Astrocyte (in vitro differentiated cells and primary cell): ENCODE measurements at regions not wholly inside any gene's neighbourhood (a gene's known extent, or its start where the extent isn't known, plus 50 kb on each side); places are given as distances from the start of the nearest gene placed in this dataset.

ENCODE experiments used
- DNase-seq: peaks from one replicate; pipeline ENCODE4 v3.0.0-alpha.2; 2010; ENCODE audit warnings: low read depth
- FAIRE-seq: peaks from 2 replicates; lab custom pipeline; 2011; peaks lifted over from hg19 to GRCh38; lab: Jason Lieb, UNC
- H2AFZ ChIP-seq: 2 replicates; pipeline ENCODE4 v1.6.0; 2012; ENCODE audit warnings: low read depth, low read length, inconsistent platforms
- H3K27ac ChIP-seq: 2 replicates; pipeline ENCODE4 v1.5.1; 2011; ENCODE audit warnings: low read depth, low read length, inconsistent platforms
- H3K27me3 ChIP-seq: 2 replicates; pipeline ENCODE4 v1.6.0; 2011; ENCODE audit warnings: low read length, inconsistent platforms; ENCODE audit not compliant: insufficient read depth
- H3K36me3 ChIP-seq: 2 replicates; pipeline ENCODE4 v1.5.1; 2011; ENCODE audit warnings: low read length, inconsistent platforms; ENCODE audit not compliant: insufficient read depth
- H3K4me1 ChIP-seq: 2 replicates; pipeline ENCODE4 v1.5.1; 2011; ENCODE audit warnings: low read length, inconsistent platforms; ENCODE audit not compliant: insufficient read depth
- H3K4me2 ChIP-seq: 2 replicates; pipeline ENCODE4 v1.6.0; 2012; ENCODE audit warnings: low read length, inconsistent platforms
- H3K4me3 ChIP-seq: 2 replicates; pipeline ENCODE4 v1.5.1; 2011; ENCODE audit warnings: low read depth, mild to moderate bottlenecking, low read length, inconsistent platforms; ENCODE audit not compliant: insufficient read depth
- H3K79me2 ChIP-seq: 2 replicates; pipeline ENCODE4 v1.6.0; 2012; ENCODE audit warnings: mild to moderate bottlenecking, low read length, inconsistent platforms; ENCODE audit not compliant: insufficient read depth
- H3K9ac ChIP-seq: 2 replicates; pipeline ENCODE4 v1.6.0; 2012; ENCODE audit warnings: mild to moderate bottlenecking, low read length, inconsistent platforms
- H3K9me3 ChIP-seq: 2 replicates; pipeline ENCODE4 v1.5.1; 2012; ENCODE audit warnings: low read depth, mild to moderate bottlenecking, low read length, inconsistent platforms; ENCODE audit not compliant: insufficient read depth
- H4K20me1 ChIP-seq: 2 replicates; pipeline ENCODE4 v1.6.0; 2012; ENCODE audit warnings: low read length, inconsistent platforms; ENCODE audit not compliant: insufficient read depth
- H3K27ac Mint-ChIP-seq: one replicate; pipeline ENCODE4 v1.8.0; 2021; ENCODE audit warnings: mild to moderate bottlenecking, mixed read lengths; ENCODE audit not compliant: unreplicated experiment
- H3K27me3 Mint-ChIP-seq: one replicate; pipeline ENCODE4 v1.8.0; 2021; ENCODE audit warnings: low read depth, mixed read lengths; ENCODE audit not compliant: unreplicated experiment
- H3K36me3 Mint-ChIP-seq: one replicate; pipeline ENCODE4 v1.8.0; 2021; ENCODE audit warnings: low read depth, mixed read lengths; ENCODE audit not compliant: unreplicated experiment
- H3K4me1 Mint-ChIP-seq: one replicate; pipeline ENCODE4 v1.8.0; 2021; ENCODE audit warnings: low read depth, mixed read lengths; ENCODE audit not compliant: unreplicated experiment
- H3K4me3 Mint-ChIP-seq: one replicate; pipeline ENCODE4 v1.8.0; 2021; ENCODE audit warnings: mild to moderate bottlenecking, moderate library complexity, mixed read lengths; ENCODE audit not compliant: unreplicated experiment
- H3K9me3 Mint-ChIP-seq: one replicate; pipeline ENCODE4 v1.8.0; 2021; ENCODE audit warnings: mild to moderate bottlenecking, mixed read lengths; ENCODE audit not compliant: unreplicated experiment
- CTCF ChIP-seq: IDR thresholded peaks from 2 replicates; pipeline ENCODE4 v1.5.1; 2011; ENCODE audit warnings: low read depth, mild to moderate bottlenecking, inconsistent platforms, low read length, moderate library complexity; ENCODE audit not compliant: insufficient read depth
- EZH2 ChIP-seq: IDR thresholded peaks from 2 replicates; pipeline ENCODE4 v1.6.1; 2012; ENCODE audit warnings: mild to moderate bottlenecking, low read length, inconsistent platforms; ENCODE audit not compliant: insufficient read depth

GRCh38 chr2:199558156-199558555 is 100.4 kb upstream of the SATB2 start:
- H3K27me3 Mint-ChIP-seq: no peaks in the 10 kb centered on the region

GRCh38 chr2:199556527-199557285 is 99.0 kb upstream of the SATB2 start:
- TF ChIP-seq CTCF (no peak), EZH2 (no peak)
- DNase-seq (no peak), FAIRE-seq (no peak)
- H3K4me1 Mint-ChIP-seq: no peaks in the 10 kb centered on the region
- H3K36me3 Mint-ChIP-seq: no peaks in the 10 kb centered on the region
- no peak overlapping the region for H3K27ac Mint-ChIP-seq
- H3K36me3 ChIP-seq: no peaks in the 10 kb centered on the region
- no peak overlapping the region for H3K4me3 ChIP-seq
- no peaks in the 10 kb centered on the region for H3K79me2 ChIP-seq
- no peaks in the 10 kb centered on the region for H3K27me3 Mint-ChIP-seq
- H3K4me3 Mint-ChIP-seq: no peak overlapping the region
- H3K9me3 Mint-ChIP-seq: no peaks in the 10 kb centered on the region
- no peak overlapping the region for H3K27ac ChIP-seq
- no peaks in the 10 kb centered on the region for H4K20me1 ChIP-seq
- H3K9ac ChIP-seq: no peak overlapping the region
- H3K27me3 ChIP-seq: no peaks in the 10 kb centered on the region
- H2AFZ ChIP-seq: no peak overlapping the region
- no peaks in the 10 kb centered on the region for H3K4me1 ChIP-seq
- H3K9me3 ChIP-seq: no peaks in the 10 kb centered on the region
- no peak overlapping the region for H3K4me2 ChIP-seq

More at GRCh38 chr2:199558156-199558555, 100.4 kb upstream of the SATB2 start:
- Histone ChIP-seq H3K9me3 (no peaks in the 10 kb centered on the region), H3K4me2 (no peak overlapping the region), H4K20me1 (no peaks in the 10 kb centered on the region), H3K9ac (no peak overlapping the region), H3K27ac (no peak overlapping the region), H3K4me3 (no peak overlapping the region), H3K36me3 (no peaks in the 10 kb centered on the region), H3K4me1 (no peaks in the 10 kb centered on the region), H3K79me2 (no peaks in the 10 kb centered on the region), H2AFZ (no peak overlapping the region), H3K27me3 (no peaks in the 10 kb centered on the region)
- DNase-seq: no peak
- Mint-ChIP-seq H3K36me3 (no peaks in the 10 kb centered on the region), H3K4me1 (no peaks in the 10 kb centered on the region), H3K9me3 (peaks cover 5% of the 10 kb centered on the region), H3K27ac (no peak overlapping the region), H3K4me3 (no peak overlapping the region)
- no peak for FAIRE-seq
- TF ChIP-seq EZH2: no peak
- no peak for TF ChIP-seq CTCF

GRCh38 chr2:199554026-199554425 is 96.3 kb upstream of the SATB2 start:
- no peak overlapping the region for H3K27ac ChIP-seq
- Mint-ChIP-seq H3K27ac (no peak overlapping the region), H3K4me3 (no peak overlapping the region), H3K27me3 (no peaks in the 10 kb centered on the region), H3K4me1 (no peaks in the 10 kb centered on the region), H3K9me3 (no peaks in the 10 kb centered on the region), H3K36me3 (no peaks in the 10 kb centered on the region)
- no peaks in the 10 kb centered on the region for H3K36me3 ChIP-seq
- no peaks in the 10 kb centered on the region for H4K20me1 ChIP-seq
- peaks cover 2% of the 10 kb centered on the region for H3K9me3 ChIP-seq
- TF ChIP-seq EZH2 (no peak), CTCF (no peak)
- no peak overlapping the region for H2AFZ ChIP-seq
- no peak overlapping the region for H3K4me3 ChIP-seq
- no peak overlapping the region for H3K9ac ChIP-seq
- H3K79me2 ChIP-seq: no peaks in the 10 kb centered on the region
- DNase-seq: no peak
- no peak overlapping the region for H3K4me2 ChIP-seq
- FAIRE-seq: no peak
- no peaks in the 10 kb centered on the region for H3K4me1 ChIP-seq
- no peaks in the 10 kb centered on the region for H3K27me3 ChIP-seq
